GM12878 (cell line): ENCODE measurements at regions not wholly inside any gene's neighbourhood (a gene's known extent, or its start where the extent isn't known, plus 50 kb on each side); places are given as distances from the start of the nearest gene placed in this dataset.

Experiments
- ATAC-seq: fragments of 200-7000 bp; cut with Tn5 transposase; 3 replicates; pipeline ENCODE4 v1.9.1; 2020; ENCODE audit warnings: mild to moderate bottlenecking, moderate library complexity
- BruUV-seq: library from RNA; stranded (reverse); fragments of 400-500 nt; replicated peaks from 2 replicates; lab custom pipeline; 2021; lab: Mats Ljungman, UMichigan
- CTCF ChIA-PET: fragments of 300-600 bp; sonication (Branson Sonifier 250); formaldehyde crosslinking; extraction: SDS; loops from one replicate; lab custom pipeline; 2021; ENCODE audit warnings: inconsistent platforms; lab: Yijun Ruan, JAX
- POLR2A ChIA-PET: fragments of 350-600 bp; formaldehyde crosslinking; extraction: SDS; loops from one replicate; lab custom pipeline; 2021; ENCODE audit warnings: inconsistent platforms; lab: Charles Lee
- RAD21 ChIA-PET: fragments of 300-600 bp; sonication (Branson Sonifier 250); formaldehyde crosslinking; loops from one replicate; lab custom pipeline; 2023; ENCODE audit warnings: antibody characterized with exemption; ENCODE audit not compliant: unreplicated experiment; lab: Charles Lee
- SMC1A ChIA-PET: fragments of 300-600 bp; sonication (Branson Sonifier 250); formaldehyde crosslinking; loops from one replicate; lab custom pipeline; 2023; ENCODE audit not compliant: unreplicated experiment, uncharacterized antibody; lab: Charles Lee
- DNase-seq: peaks from one replicate; pipeline ENCODE4 v3.0.0-alpha.2; 2011; ENCODE audit warnings: low read depth, low spot score
- FAIRE-seq: peaks from 3 replicates; lab custom pipeline; 2011; peaks lifted over from hg19 to GRCh38; lab: Jason Lieb, UNC
- H2AFZ ChIP-seq: 2 replicates; pipeline ENCODE4 v1.6.0; 2011; ENCODE audit warnings: low read depth, low read length, control low read depth; ENCODE audit not compliant: control insufficient read depth
- H3K27ac ChIP-seq: 2 replicates; pipeline ENCODE4 v1.5.1; 2011; ENCODE audit warnings: control low read depth; ENCODE audit not compliant: control insufficient read depth, insufficient read depth
- H3K27me3 ChIP-seq, 2 experiments: replicated peaks in 1 of 2; 2 replicates each; pipeline versions ENCODE4 v1.6.0 to v1.6.1; 2011; ENCODE audit warnings: low read length in 1 of 2; ENCODE audit not compliant: control insufficient read depth in 2 of 2, insufficient read depth in 2 of 2
- H3K36me3 ChIP-seq, 2 experiments: 2 replicates each; pipeline ENCODE4 v1.5.1; 2011; ENCODE audit warnings: low read length in 1 of 2; ENCODE audit not compliant: control insufficient read depth in 2 of 2, insufficient read depth in 2 of 2
- H3K4me1 ChIP-seq: 2 replicates; pipeline ENCODE4 v1.6.1; 2011; ENCODE audit warnings: mild to moderate bottlenecking, low read length, moderate library complexity, mixed read lengths; ENCODE audit not compliant: control insufficient read depth, insufficient read depth
- H3K4me2 ChIP-seq: 2 replicates; pipeline ENCODE4 v1.6.0; 2011; ENCODE audit warnings: control low read depth; ENCODE audit not compliant: control insufficient read depth, insufficient read depth
- H3K4me3 ChIP-seq: fragments of 200-600 bp; sonication (generic); 2 replicates; pipeline ENCODE4 v1.5.1; 2016
- H3K79me2 ChIP-seq: 2 replicates; pipeline ENCODE4 v1.6.0; 2011; ENCODE audit warnings: low read length; ENCODE audit not compliant: control insufficient read depth, insufficient read depth
- H3K9ac ChIP-seq: 2 replicates; pipeline ENCODE4 v1.8.0; 2011; ENCODE audit warnings: low read length, control low read depth, mixed read lengths; ENCODE audit not compliant: control insufficient read depth, insufficient read depth
- H3K9me3 ChIP-seq: replicated peaks from 3 replicates; pipeline ENCODE4 v1.5.1; 2011; ENCODE audit warnings: mild to moderate bottlenecking, low read length; ENCODE audit not compliant: control insufficient read depth, insufficient read depth
- H4K20me1 ChIP-seq: 2 replicates; pipeline ENCODE4 v1.6.0; 2011; ENCODE audit not compliant: control insufficient read depth, insufficient read depth
- ASH2L ChIP-seq: fragments of 300-600, 200-600 bp; sonication (generic); IDR thresholded peaks from 2 replicates; pipeline ENCODE4 v1.6.1; 2017; ENCODE audit warnings: low read depth, mild to moderate bottlenecking, borderline replicate concordance
- HDGF ChIP-seq: fragments of 450-650 bp; IDR thresholded peaks from 2 replicates; pipeline ENCODE4 v1.6.1; 2016; ENCODE audit warnings: antibody characterized with exemption
- NBN ChIP-seq: fragments of 450-650 bp; IDR thresholded peaks from 2 replicates; pipeline ENCODE4 v1.6.1; 2016
- POLR2AphosphoS2 ChIP-seq: IDR thresholded peaks from 2 replicates; pipeline ENCODE4 v1.6.1; 2011; ENCODE audit warnings: low read depth, mild to moderate bottlenecking, low read length, improper control_type of control experiment, moderate library complexity
- RAD51 ChIP-seq: fragments of 450-650 bp; IDR thresholded peaks from 2 replicates; pipeline ENCODE4 v1.6.1; 2016; ENCODE audit warnings: moderate library complexity, mild to moderate bottlenecking, inconsistent platforms
- RBBP5 ChIP-seq: fragments of 200-600 bp; sonication (generic); conservative IDR thresholded peaks from 2 replicates; pipeline ENCODE4 v1.6.1; 2016
- SMARCA5 ChIP-seq: fragments of 450-650 bp; IDR thresholded peaks from 2 replicates; pipeline ENCODE4 v1.6.1; 2017; ENCODE audit warnings: mild to moderate bottlenecking
- SMC3 ChIP-seq: IDR thresholded peaks from 2 replicates; pipeline ENCODE4 v1.6.1; 2011; ENCODE audit warnings: low read length, improper control_type of control experiment, borderline replicate concordance
- SREBF1 ChIP-seq: IDR thresholded peaks from 2 replicates; pipeline ENCODE4 v1.6.1; 2012; ENCODE audit warnings: mild to moderate bottlenecking, low read length
- TAF1 ChIP-seq: IDR thresholded peaks from 2 replicates; pipeline ENCODE4 v1.6.1; 2011; ENCODE audit warnings: mild to moderate bottlenecking, low read depth, low read length, borderline replicate concordance
- TCF7 ChIP-seq: IDR thresholded peaks from 2 replicates; pipeline ENCODE4 v1.6.1; 2014; ENCODE audit warnings: antibody characterized with exemption, borderline replicate concordance
- ZNF24 ChIP-seq: fragments of 450-650 bp; IDR thresholded peaks from 2 replicates; pipeline ENCODE4 v1.6.1; 2017; ENCODE audit warnings: antibody characterized with exemption, mild to moderate bottlenecking
- ZNF274 ChIP-seq: IDR thresholded peaks from one replicate; pipeline ENCODE4 v1.8.0; 2011; ENCODE audit not compliant: insufficient read length, insufficient read depth
- ZZZ3 ChIP-seq: IDR thresholded peaks from 2 replicates; pipeline ENCODE4 v1.6.1; 2011; ENCODE audit warnings: low read depth; ENCODE audit not compliant: control insufficient read depth, insufficient read length
- WGBS: methylation state at CpG from one replicate; pipeline ENCODE4 v1.1.6; 2016; ENCODE audit warnings: low lambda C conversion rate; ENCODE audit not compliant: insufficient replicate concordance, insufficient coverage; ENCODE audit errors: missing lambda C conversion rate; 5-methylcytosine and 5-hydroxymethylcytosine counted together
- in situ Hi-C: fragments of 300-500 bp; cut with MboI; formaldehyde crosslinking; loops from 9 replicates; pipeline ENCODE4 v1.14.3; 2018; ENCODE audit warnings: mixed read lengths
- intact Hi-C: fragments of 100-400 bp; cut with micrococcal nuclease; formaldehyde crosslinking; loops from one replicate; pipeline ENCODE4 v1.14.2; 2022; ENCODE audit not compliant: unreplicated experiment
- TF ChIP-seq, protein P1 (sequence below): fragments of 450-650 bp; IDR thresholded peaks from 2 replicates; pipeline ENCODE4 v1.6.1; 2017; ENCODE audit warnings: low read depth, mild to moderate bottlenecking, moderate library complexity
- TF ChIP-seq, protein P2 (sequence below): fragments of 450-650 bp; IDR thresholded peaks from 2 replicates; pipeline ENCODE4 v1.6.1; 2017; ENCODE audit warnings: mild to moderate bottlenecking
- TF ChIP-seq, protein P3 (sequence below), 3 experiments: IDR thresholded peaks in 2 of 3; conservative IDR thresholded peaks in 1 of 3; 2 replicates each; pipeline ENCODE4 v1.5.1; 2011; ENCODE audit warnings: low read depth in 3 of 3, low read length in 3 of 3, mild to moderate bottlenecking in 3 of 3, control low read depth in 2 of 3, moderate library complexity in 2 of 3, inconsistent platforms in 1 of 3, mixed read lengths in 1 of 3; ENCODE audit not compliant: control insufficient read depth in 2 of 3, insufficient read depth in 1 of 3; ENCODE audit errors: extremely low read depth in 1 of 3
- TF ChIP-seq, protein P4 (sequence below): fragments of 450-650 bp; IDR thresholded peaks from 2 replicates; pipeline ENCODE4 v1.6.1; 2016; ENCODE audit warnings: mild to moderate bottlenecking, moderate library complexity, borderline replicate concordance

DNA sequence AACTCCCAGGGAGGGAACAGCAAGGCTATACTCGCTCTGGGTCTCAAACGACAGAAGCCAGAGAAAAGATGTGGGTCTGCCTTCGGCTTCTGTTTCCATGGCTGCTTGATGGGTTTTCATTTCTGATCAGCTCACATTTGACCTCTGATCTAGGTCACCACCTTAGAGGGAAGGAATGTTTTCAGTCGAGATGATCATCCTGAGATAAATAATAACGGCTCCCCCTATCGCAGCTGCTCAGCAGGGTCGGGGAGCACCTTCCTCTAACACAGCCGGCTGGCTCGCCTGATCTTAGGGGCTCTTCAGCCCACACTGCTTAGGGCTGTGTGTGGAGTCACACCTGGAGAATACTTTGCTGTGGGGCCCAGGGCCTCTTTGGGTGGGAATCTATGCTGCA is 53.1 kb upstream of the ZNF648 start:
- no TSS peak for BruUV-seq
- no peaks in the 10 kb centered on the region for H3K36me3 ChIP-seq
- H3K27me3 ChIP-seq, result no peaks in the 10 kb centered on the region; a peak in 1 of 4 replicates
- RAD21 ChIA-PET, result no interaction called here
- in situ Hi-C loops (no loop called here), intact Hi-C loops (no loop called here)
- ATAC-seq (no peak), FAIRE-seq (no peak), DNase-seq (no peak)
- no peak overlapping the region for H3K27ac ChIP-seq
- CTCF ChIA-PET, result interaction anchor here (1.4 kb wide), 2 partner anchors 29 to 34 kb away, joined by 3 to 5 read pairs; no protein-coding TSS in a partner anchor
- H3K9me3 ChIP-seq, result no peaks in the 10 kb centered on the region
- H4K20me1 ChIP-seq, result no peaks in the 10 kb centered on the region
- H3K4me3 ChIP-seq, result no peak overlapping the region
- SMC1A ChIA-PET, result no interaction called here
- H3K79me2 ChIP-seq, result no peaks in the 10 kb centered on the region
- H3K4me1 ChIP-seq, result no peaks in the 10 kb centered on the region
- no peak overlapping the region for H3K9ac ChIP-seq
- POLR2A ChIA-PET, result no interaction called here
- no peak for TF ChIP-seq TAF1
- no peak for TF ChIP-seq SMC3
- TF ChIP-seq, protein P1, sequence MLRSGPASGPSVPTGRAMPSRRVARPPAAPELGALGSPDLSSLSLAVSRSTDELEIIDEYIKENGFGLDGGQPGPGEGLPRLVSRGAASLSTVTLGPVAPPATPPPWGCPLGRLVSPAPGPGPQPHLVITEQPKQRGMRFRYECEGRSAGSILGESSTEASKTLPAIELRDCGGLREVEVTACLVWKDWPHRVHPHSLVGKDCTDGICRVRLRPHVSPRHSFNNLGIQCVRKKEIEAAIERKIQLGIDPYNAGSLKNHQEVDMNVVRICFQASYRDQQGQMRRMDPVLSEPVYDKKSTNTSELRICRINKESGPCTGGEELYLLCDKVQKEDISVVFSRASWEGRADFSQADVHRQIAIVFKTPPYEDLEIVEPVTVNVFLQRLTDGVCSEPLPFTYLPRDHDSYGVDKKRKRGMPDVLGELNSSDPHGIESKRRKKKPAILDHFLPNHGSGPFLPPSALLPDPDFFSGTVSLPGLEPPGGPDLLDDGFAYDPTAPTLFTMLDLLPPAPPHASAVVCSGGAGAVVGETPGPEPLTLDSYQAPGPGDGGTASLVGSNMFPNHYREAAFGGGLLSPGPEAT, result no peak
- TF ChIP-seq, protein P2, sequence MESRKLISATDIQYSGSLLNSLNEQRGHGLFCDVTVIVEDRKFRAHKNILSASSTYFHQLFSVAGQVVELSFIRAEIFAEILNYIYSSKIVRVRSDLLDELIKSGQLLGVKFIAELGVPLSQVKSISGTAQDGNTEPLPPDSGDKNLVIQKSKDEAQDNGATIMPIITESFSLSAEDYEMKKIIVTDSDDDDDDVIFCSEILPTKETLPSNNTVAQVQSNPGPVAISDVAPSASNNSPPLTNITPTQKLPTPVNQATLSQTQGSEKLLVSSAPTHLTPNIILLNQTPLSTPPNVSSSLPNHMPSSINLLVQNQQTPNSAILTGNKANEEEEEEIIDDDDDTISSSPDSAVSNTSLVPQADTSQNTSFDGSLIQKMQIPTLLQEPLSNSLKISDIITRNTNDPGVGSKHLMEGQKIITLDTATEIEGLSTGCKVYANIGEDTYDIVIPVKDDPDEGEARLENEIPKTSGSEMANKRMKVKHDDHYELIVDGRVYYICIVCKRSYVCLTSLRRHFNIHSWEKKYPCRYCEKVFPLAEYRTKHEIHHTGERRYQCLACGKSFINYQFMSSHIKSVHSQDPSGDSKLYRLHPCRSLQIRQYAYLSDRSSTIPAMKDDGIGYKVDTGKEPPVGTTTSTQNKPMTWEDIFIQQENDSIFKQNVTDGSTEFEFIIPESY, result no peak
- no peak for TF ChIP-seq SREBF1
- TF ChIP-seq ASH2L, result no peak
- TF ChIP-seq, protein P3, sequence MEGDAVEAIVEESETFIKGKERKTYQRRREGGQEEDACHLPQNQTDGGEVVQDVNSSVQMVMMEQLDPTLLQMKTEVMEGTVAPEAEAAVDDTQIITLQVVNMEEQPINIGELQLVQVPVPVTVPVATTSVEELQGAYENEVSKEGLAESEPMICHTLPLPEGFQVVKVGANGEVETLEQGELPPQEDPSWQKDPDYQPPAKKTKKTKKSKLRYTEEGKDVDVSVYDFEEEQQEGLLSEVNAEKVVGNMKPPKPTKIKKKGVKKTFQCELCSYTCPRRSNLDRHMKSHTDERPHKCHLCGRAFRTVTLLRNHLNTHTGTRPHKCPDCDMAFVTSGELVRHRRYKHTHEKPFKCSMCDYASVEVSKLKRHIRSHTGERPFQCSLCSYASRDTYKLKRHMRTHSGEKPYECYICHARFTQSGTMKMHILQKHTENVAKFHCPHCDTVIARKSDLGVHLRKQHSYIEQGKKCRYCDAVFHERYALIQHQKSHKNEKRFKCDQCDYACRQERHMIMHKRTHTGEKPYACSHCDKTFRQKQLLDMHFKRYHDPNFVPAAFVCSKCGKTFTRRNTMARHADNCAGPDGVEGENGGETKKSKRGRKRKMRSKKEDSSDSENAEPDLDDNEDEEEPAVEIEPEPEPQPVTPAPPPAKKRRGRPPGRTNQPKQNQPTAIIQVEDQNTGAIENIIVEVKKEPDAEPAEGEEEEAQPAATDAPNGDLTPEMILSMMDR (IDR thresholded peaks at IDR 0.05 in 2 of 3, conservative IDR thresholded peaks at IDR 0.05 in 1 of 3; ENCODE audit: control insufficient read depth in 2 of 3, extremely low read depth in 1 of 3, insufficient read depth in 1 of 3, low read depth in 3 of 3, low read length in 3 of 3), result no peak
- no peak for TF ChIP-seq SMARCA5
- no peak for TF ChIP-seq RBBP5
- TF ChIP-seq ZNF274, result no peak
- TF ChIP-seq HDGF, result no peak
- no peak for TF ChIP-seq TCF7
- no peak for TF ChIP-seq POLR2AphosphoS2
- TF ChIP-seq RAD51, result no peak
- no peak for TF ChIP-seq ZZZ3
- no peak for TF ChIP-seq NBN
- TF ChIP-seq, protein P4, sequence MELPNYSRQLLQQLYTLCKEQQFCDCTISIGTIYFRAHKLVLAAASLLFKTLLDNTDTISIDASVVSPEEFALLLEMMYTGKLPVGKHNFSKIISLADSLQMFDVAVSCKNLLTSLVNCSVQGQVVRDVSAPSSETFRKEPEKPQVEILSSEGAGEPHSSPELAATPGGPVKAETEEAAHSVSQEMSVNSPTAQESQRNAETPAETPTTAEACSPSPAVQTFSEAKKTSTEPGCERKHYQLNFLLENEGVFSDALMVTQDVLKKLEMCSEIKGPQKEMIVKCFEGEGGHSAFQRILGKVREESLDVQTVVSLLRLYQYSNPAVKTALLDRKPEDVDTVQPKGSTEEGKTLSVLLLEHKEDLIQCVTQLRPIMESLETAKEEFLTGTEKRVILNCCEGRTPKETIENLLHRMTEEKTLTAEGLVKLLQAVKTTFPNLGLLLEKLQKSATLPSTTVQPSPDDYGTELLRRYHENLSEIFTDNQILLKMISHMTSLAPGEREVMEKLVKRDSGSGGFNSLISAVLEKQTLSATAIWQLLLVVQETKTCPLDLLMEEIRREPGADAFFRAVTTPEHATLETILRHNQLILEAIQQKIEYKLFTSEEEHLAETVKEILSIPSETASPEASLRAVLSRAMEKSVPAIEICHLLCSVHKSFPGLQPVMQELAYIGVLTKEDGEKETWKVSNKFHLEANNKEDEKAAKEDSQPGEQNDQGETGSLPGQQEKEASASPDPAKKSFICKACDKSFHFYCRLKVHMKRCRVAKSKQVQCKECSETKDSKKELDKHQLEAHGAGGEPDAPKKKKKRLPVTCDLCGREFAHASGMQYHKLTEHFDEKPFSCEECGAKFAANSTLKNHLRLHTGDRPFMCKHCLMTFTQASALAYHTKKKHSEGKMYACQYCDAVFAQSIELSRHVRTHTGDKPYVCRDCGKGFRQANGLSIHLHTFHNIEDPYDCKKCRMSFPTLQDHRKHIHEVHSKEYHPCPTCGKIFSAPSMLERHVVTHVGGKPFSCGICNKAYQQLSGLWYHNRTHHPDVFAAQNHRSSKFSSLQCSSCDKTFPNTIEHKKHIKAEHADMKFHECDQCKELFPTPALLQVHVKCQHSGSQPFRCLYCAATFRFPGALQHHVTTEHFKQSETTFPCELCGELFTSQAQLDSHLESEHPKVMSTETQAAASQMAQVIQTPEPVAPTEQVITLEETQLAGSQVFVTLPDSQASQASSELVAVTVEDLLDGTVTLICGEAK, result no peak
- no peak for TF ChIP-seq ZNF24
- 44% methylated on average over 9 of the region's 9 CpGs for WGBS
- H3K4me2 ChIP-seq, result no peak overlapping the region
- H2AFZ ChIP-seq, result no peak overlapping the region
